COLO668 (cell line): ENCODE measurements at regions not wholly inside any gene's neighbourhood (a gene's known extent, or its start where the extent isn't known, plus 50 kb on each side); places are given as distances from the start of the nearest gene placed in this dataset.

Experiments
- DNase-seq: peaks from one replicate; lab custom pipeline; 2025; ENCODE audit not compliant: unreplicated experiment; lab: John Stamatoyannopoulos, UW

DNA sequence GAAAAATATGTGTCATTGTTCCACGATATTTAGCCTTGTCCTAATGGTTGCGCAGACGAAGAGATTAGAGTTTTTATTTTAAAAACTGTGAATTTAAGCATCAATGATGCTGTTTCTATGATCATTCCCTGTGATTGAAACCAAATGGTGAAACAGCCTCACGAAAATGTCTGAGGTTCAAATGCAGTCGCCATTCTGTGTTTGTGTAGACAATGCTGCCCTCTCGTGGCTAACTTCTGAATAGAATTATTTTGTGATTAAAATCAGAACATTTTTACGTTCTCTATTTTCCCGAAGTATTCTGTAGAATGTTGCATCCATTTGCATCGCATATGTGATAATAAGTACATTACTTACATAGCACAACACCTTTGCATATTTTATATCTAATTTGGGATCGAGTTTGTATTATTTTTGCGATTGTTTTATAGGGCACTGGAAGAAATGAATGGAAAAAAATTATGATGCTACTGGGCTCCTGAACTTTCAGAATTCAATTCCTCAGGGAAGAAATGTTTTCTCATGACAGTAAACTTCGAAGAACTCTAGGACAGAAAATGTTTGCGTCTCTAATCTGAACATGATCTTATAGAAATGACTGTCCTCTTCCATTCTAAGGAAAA lies 54.8 kb upstream of the CREB1 start:
- DNase-seq: peak; percentile 15

DNA sequence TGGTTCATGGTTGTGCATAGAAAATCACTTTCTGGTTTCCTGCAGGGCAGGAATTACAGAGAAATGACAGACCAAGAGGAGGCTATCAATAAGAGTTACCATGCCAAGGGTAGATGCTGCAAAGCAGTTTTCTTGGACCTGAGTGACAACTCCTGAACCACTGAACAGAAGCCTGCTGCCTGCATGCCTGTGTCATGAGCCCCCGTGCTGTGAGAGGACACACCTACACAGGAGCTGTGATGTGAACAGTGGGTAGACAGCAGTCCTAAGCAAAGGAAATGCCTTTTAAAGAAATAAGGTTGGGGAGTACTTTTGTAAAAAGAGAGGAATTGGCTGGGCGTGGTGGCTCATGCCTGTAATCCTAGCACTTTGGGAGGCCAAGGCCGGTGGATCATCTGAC lies 54.2 kb upstream of the CREB1 start:
- no peak for DNase-seq

DNA sequence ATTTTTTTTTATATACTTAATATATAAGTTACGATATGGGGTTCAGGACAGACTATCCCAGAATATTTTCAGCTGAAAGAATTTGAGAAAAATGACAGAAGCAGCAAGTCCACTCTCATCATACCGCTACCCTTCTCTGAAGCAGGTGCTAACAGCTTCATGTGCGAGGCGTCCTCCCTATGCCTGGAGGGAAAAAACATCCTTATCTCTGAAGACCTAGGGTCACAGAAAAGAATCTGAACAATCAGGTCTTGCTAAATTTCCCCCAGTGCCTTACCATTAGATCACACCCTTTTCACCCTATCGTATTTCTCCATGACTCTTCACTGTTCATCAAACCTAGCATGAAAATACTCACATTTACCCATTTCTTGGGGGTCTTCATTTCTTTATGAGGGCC lies 51.9 kb upstream of the CREB1 start:
- no peak for DNase-seq

DNA sequence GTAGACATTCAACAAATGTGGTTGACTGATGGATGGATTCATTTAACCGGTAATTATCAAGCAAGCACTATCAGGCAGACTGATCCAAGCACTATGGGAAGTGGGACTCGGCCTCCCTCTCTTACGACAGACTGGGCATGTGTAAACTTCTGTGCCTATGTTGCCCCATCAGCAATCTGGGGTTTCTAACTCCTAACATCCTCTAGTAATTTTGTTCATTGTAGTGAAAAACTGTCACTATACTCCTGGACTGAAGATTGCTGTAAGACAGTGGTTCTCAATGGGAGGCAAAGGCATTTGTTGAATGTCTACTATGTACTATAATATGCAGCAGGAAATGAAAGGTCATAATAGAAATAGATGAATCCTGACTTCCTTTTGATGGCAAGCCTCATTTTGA lies 51.2 kb upstream of the CREB1 start:
- DNase-seq: no peak

DNA sequence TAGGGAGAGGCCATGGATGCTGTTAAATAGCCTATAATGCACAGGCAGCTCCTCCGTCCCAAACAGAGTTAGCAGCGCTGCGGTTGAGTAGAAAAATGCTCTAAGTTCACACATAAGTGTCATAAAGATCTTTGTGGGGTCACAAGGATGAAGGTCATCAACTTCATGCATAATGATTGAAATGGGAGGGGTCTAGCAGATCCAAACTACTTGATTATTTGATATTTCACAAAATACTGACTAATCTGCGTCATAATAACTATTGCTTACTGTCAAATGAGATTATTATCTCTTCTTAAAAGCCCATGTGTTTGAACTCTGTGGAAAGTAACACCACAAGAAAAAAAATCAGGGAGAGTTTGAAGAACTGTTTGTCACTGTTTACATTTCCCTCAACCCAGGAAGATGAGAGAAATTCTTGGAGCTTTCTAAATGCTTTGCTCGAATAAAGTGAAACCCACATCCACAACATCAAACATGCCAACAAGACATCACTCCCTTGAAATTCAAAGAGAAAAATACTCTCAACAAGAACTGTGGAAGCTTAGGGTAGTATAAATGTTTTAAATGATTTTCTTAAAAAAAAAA lies 50.5 kb upstream of the CREB1 start:
- no peak for DNase-seq
